Endothelial cell of umbilical vein (primary cell): ENCODE measurements at regions not wholly inside any gene's neighbourhood (a gene's known extent, or its start where the extent isn't known, plus 50 kb on each side); places are given as distances from the start of the nearest gene placed in this dataset.
A peak's percentile ranks its signal among the peaks of the same experiment; 100 is the strongest.

Experiments
- BruUV-seq: library from RNA; stranded (reverse); fragments of 400-500 nt; replicated peaks from 2 replicates; lab custom pipeline; 2021; lab: Mats Ljungman, UMichigan
- CTCF ChIA-PET: fragments of 300-600, 350-600 bp; sonication (Branson Sonifier 250); formaldehyde crosslinking; loops from one replicate; lab custom pipeline; 2021; ENCODE audit warnings: antibody characterized with exemption, inconsistent platforms; lab: Charles Lee
- POLR2A ChIA-PET: fragments of 300-600, 350-600 bp; sonication (Branson Sonifier 250); formaldehyde crosslinking; loops from one replicate; lab custom pipeline; 2021; ENCODE audit warnings: antibody characterized with exemption, inconsistent platforms; lab: Charles Lee
- DNase-seq: peaks from one replicate; pipeline ENCODE4 v3.0.0-alpha.2; 2011; ENCODE audit warnings: low read depth, low spot score
- FAIRE-seq: peaks from 2 replicates; lab custom pipeline; 2011; peaks lifted over from hg19 to GRCh38; lab: Jason Lieb, UNC
- H2AFZ ChIP-seq: 2 replicates; pipeline ENCODE4 v1.6.0; 2012; ENCODE audit warnings: low read depth, low read length, control low read depth, inconsistent platforms
- H3K27ac ChIP-seq: 2 replicates; pipeline ENCODE4 v1.5.1; 2011; ENCODE audit warnings: low read depth, mild to moderate bottlenecking, control low read depth, low read length, moderate library complexity; ENCODE audit not compliant: insufficient read depth
- H3K27me3 ChIP-seq, 2 experiments: 2 replicates each; pipeline versions ENCODE4 v1.6.0 to v1.6.1; 2011; ENCODE audit warnings: low read length in 2 of 2, mixed read lengths in 1 of 2; ENCODE audit not compliant: control insufficient read depth in 2 of 2, insufficient read depth in 2 of 2
- H3K36me3 ChIP-seq, 2 experiments: 2 replicates in 1 of 2; 3 replicates in 1 of 2; pipeline ENCODE4 v1.5.1; 2011; ENCODE audit warnings: low read length in 2 of 2, mild to moderate bottlenecking in 1 of 2, moderate library complexity in 1 of 2; ENCODE audit not compliant: control insufficient read depth in 2 of 2, insufficient read depth in 2 of 2; ENCODE audit errors: extremely low read depth in 1 of 2
- H3K4me1 ChIP-seq: 3 replicates; pipeline ENCODE4 v1.5.1; 2011; ENCODE audit warnings: mild to moderate bottlenecking, low read length; ENCODE audit not compliant: control insufficient read depth, insufficient read depth; ENCODE audit errors: extremely low read depth
- H3K4me2 ChIP-seq: 2 replicates; pipeline ENCODE4 v1.6.1; 2011; ENCODE audit warnings: low read length, control low read depth, mixed read lengths; ENCODE audit not compliant: insufficient read depth
- H3K4me3 ChIP-seq, 3 experiments: fragments of 200-600 bp in 1 of 3; sonication (generic), shearing (Covaris generic) in 1 of 3; replicated peaks in 1 of 3; 2 replicates each; pipeline ENCODE4 v1.5.1; 2011 to 2016; ENCODE audit warnings: control low read depth in 3 of 3, low read length in 3 of 3, mild to moderate bottlenecking in 2 of 3, inconsistent platforms in 1 of 3, low read depth in 1 of 3, moderate library complexity in 1 of 3; ENCODE audit not compliant: insufficient read depth in 1 of 3
- H3K79me2 ChIP-seq: 2 replicates; pipeline ENCODE4 v1.6.0; 2012; ENCODE audit warnings: low read length, inconsistent platforms; ENCODE audit not compliant: control insufficient read depth, insufficient read depth
- H3K9ac ChIP-seq: replicated peaks from 2 replicates; pipeline ENCODE3; 2011; ENCODE audit warnings: low read length, control low read depth; ENCODE audit not compliant: insufficient read depth; ENCODE audit errors: extremely low read depth
- H3K9me1 ChIP-seq: replicated peaks from 3 replicates; pipeline ENCODE4 v1.6.0; 2011; ENCODE audit warnings: mild to moderate bottlenecking, low read length; ENCODE audit not compliant: control insufficient read depth, insufficient read depth; ENCODE audit errors: extremely low read depth
- H3K9me3 ChIP-seq: replicated peaks from 2 replicates; pipeline ENCODE4 v1.5.1; 2012; ENCODE audit warnings: low read length, inconsistent platforms; ENCODE audit not compliant: control insufficient read depth, insufficient read depth
- H4K20me1 ChIP-seq: replicated peaks from 2 replicates; pipeline ENCODE3; 2011; ENCODE audit warnings: mild to moderate bottlenecking, low read length; ENCODE audit not compliant: control insufficient read depth, insufficient read depth; ENCODE audit errors: extremely low read depth
- CTCF ChIP-seq, 2 donors: IDR thresholded peaks; 1 replicate in 1 of 2; 2 replicates in 1 of 2; pipeline ENCODE4 v1.5.1; 2011; ENCODE audit warnings: low read length in 2 of 2, mild to moderate bottlenecking in 2 of 2, moderate library complexity in 2 of 2, control low read depth in 1 of 2, inconsistent platforms in 1 of 2, low read depth in 1 of 2; ENCODE audit not compliant: insufficient read depth in 1 of 2; ENCODE audit errors: extremely low read depth in 1 of 2
- EZH2 ChIP-seq: IDR thresholded peaks from 2 replicates; pipeline ENCODE4 v1.6.1; 2012; ENCODE audit warnings: borderline replicate concordance, low read depth, mild to moderate bottlenecking, moderate library complexity, low read length, inconsistent platforms; ENCODE audit not compliant: severe bottlenecking
- FOS ChIP-seq: IDR thresholded peaks from 2 replicates; pipeline ENCODE4 v1.6.1; 2011; ENCODE audit warnings: mild to moderate bottlenecking, low read length, moderate library complexity, borderline replicate concordance; ENCODE audit not compliant: insufficient read depth
- GATA2 ChIP-seq: IDR thresholded peaks from 2 replicates; pipeline ENCODE4 v1.7.0; 2011; ENCODE audit warnings: low read depth, mild to moderate bottlenecking, moderate library complexity, mixed read lengths, low read length; ENCODE audit not compliant: insufficient read length, insufficient read depth
- JUN ChIP-seq: IDR thresholded peaks from 2 replicates; pipeline ENCODE4 v1.6.1; 2011; ENCODE audit warnings: borderline replicate concordance, low read depth; ENCODE audit not compliant: insufficient read length, insufficient read depth
- MAX ChIP-seq: IDR thresholded peaks from 2 replicates; pipeline ENCODE4 v1.6.1; 2011; ENCODE audit not compliant: insufficient read depth, insufficient read length
- MYC ChIP-seq: IDR thresholded peaks from one replicate; pipeline ENCODE4 v1.6.1; 2011; ENCODE audit warnings: mild to moderate bottlenecking, low read depth, low read length
- POLR2A ChIP-seq: IDR thresholded peaks from 2 replicates; pipeline ENCODE4 v1.6.1; 2012; ENCODE audit warnings: low read depth, mild to moderate bottlenecking, control low read depth, low read length
- POLR2AphosphoS5 ChIP-seq: IDR thresholded peaks from 2 replicates; pipeline ENCODE4 v1.6.1; 2012; ENCODE audit warnings: low read depth, mild to moderate bottlenecking, control low read depth, low read length, moderate library complexity; ENCODE audit not compliant: insufficient read depth
- dilution Hi-C: fragments of 300-500 bp; cut with MboI; formaldehyde crosslinking; loops from one replicate; pipeline ENCODE4 v1.15.0; 2019; ENCODE audit warnings: low sequenced_read_pairs; ENCODE audit not compliant: extremely low pct_ligation_motif_present
- intact Hi-C: fragments of 100-400 bp; cut with micrococcal nuclease; formaldehyde crosslinking; loops from one replicate; pipeline ENCODE4 v1.10.0; 2022

- Histone ChIP-seq H3K9me3 (no peaks in the 10 kb centered on the region), H3K36me3 (no peaks in the 10 kb centered on the region), H2AFZ (peak overlapping the region; percentile 39), H3K9ac (peak overlapping the region; percentile 91), H3K27me3 (no peaks in the 10 kb centered on the region), H3K27ac (peak overlapping the region; percentile 97), H3K9me1 (no peaks in the 10 kb centered on the region), H3K79me2 (no peaks in the 10 kb centered on the region), H3K4me2 (peak overlapping the region; percentile 69), H3K4me1 (peaks cover 63% of the 10 kb centered on the region), H3K4me3 (peak overlapping the region in 1 of 3 experiments; percentile 16), H4K20me1 (no peaks in the 10 kb centered on the region)
- DNase-seq (peak; percentile 94), FAIRE-seq (peak; percentile 91)
- ChIA-PET POLR2A (no interaction called here), CTCF (interaction anchor here (0.7 to 2.5 kb wide), 8 partner anchors 13 to 120 kb away, joined by 3 to 11 read pairs (median 4); no protein-coding TSS in a partner anchor)
- TF ChIP-seq JUN (peak; percentile 52), CTCF (IDR thresholded peaks at IDR 0.05; ENCODE audit: extremely low read depth in 1 of 2, insufficient read depth in 1 of 2, low read depth in 1 of 2, low read length in 2 of 2) (no peak), EZH2 (no peak), FOS (peak; percentile 29), POLR2AphosphoS5 (peak; percentile 58), GATA2 (peak; percentile 93), MAX (peak; percentile 43), POLR2A (peak; percentile 28), MYC (no peak)
- dilution Hi-C loops = no loop called here
- intact Hi-C loops = loop anchor here (1.0 to 10.0 kb wide), 7 partner anchors 24 to 301 kb away; partner anchors contain the start of gene GATA6
- TSS peak; percentile 35 for BruUV-seq
Observed at GRCh38 chr18:22470248-22471235, 52.8 kb upstream of the CTAGE1 start.
